ENCODE measurements at regions not wholly inside any gene's neighbourhood (a gene's known extent, or its start where the extent isn't known, plus 50 kb on each side); places are given as distances from the start of the nearest gene placed in this dataset.
A peak's percentile ranks its signal among the peaks of the same experiment; 100 is the strongest.

DNA sequence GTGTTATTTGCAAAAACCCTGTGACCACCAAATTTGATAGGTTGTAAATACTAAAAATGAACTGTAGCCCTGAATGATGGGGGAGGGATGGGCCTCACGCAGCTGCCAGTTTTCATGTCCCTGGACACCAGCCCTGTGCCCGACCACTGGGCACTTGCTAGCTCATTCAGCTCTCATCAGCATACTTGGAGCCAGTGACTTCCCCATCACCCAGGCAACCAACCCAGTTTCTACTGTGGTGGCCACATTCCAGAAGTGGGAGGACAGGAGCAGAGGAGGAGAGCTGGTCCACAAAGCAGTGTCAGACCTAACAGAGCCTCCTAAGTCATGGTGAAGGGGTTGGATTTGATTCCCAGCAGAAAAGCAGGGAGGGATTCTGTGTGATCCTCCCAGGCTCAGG, 128.2 kb downstream of the CPEB2 start:
- no peaks in the 10 kb centered on the region for H3K27me3 ChIP-seq
- no peaks in the 10 kb centered on the region for H3K36me3 ChIP-seq
- H3K4me3 ChIP-seq: no peak overlapping the region
- no peaks in the 10 kb centered on the region for H3K9me3 ChIP-seq
- DNase-seq: no peak

DNA sequence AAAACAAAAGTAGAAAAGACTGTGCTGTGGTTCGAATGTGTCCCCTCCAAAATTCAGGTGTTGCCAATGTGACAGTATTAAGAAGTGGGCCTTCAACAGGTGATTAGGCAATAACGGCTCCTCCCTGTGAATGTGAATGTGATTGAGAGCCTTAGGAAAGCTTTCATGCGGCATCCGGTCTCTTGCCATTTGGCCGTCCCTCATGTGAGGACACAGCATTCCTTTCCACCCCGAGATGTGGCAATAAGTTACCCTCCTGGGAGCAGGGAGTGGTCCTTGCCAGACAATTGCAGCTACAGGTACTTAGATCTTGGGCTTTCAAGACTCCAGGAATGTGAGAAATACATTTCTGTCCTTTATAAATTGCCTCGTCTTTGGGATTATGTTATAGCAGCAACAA, 129.3 kb downstream of the CPEB2 start:
- H3K9me3 ChIP-seq: no peaks in the 10 kb centered on the region
- H3K4me3 ChIP-seq: no peak overlapping the region
- H3K36me3 ChIP-seq: no peaks in the 10 kb centered on the region
- DNase-seq: no peak
- H3K27me3 ChIP-seq: no peaks in the 10 kb centered on the region

DNA sequence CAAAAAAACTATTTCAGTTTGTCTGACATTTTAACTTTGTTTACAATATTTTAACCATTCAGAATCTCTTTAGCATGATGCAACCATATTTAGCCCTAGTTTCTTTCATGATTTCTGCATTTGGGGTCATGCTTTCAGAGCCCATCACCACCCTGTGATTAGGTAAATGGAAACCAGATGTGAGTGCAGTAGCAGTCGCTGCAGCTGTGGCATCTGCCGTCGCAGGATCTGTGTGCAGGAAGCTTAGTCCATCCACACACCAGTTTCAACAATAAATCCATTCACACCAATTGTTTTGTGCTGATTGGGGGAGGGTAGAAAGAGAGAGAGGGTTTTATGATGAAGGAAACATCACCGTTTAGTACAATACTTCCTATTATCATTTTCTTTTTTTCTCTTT, 130.5 kb downstream of the CPEB2 start:
- H3K27me3 ChIP-seq: no peaks in the 10 kb centered on the region
- no peaks in the 10 kb centered on the region for H3K9me3 ChIP-seq
- no peak for DNase-seq
- no peak overlapping the region for H3K4me3 ChIP-seq
- no peaks in the 10 kb centered on the region for H3K36me3 ChIP-seq

DNA sequence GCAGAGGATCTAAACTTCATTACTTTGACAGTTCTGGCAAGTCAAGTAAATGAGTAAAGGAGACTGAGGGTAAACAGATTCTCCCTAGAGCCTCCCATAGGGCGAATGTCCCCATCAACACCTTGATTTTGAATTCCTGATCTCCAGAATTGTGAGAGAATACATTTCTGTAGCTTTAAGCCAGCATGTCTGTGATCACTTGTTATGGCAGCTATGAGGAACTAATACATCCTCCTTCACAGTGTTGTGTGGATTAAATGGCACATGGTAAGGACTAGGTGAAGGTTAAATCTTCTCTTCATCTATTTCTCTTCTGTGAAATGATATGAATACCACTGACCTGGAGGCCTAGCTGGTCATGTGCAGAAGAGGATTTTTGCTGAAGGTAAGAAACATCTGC, 137.3 kb downstream of the CPEB2 start:
- Histone ChIP-seq H3K27me3 (no peaks in the 10 kb centered on the region), H3K4me3 (no peak overlapping the region), H3K36me3 (no peaks in the 10 kb centered on the region), H3K9me3 (no peaks in the 10 kb centered on the region)
- DNase-seq: no peak

DNA sequence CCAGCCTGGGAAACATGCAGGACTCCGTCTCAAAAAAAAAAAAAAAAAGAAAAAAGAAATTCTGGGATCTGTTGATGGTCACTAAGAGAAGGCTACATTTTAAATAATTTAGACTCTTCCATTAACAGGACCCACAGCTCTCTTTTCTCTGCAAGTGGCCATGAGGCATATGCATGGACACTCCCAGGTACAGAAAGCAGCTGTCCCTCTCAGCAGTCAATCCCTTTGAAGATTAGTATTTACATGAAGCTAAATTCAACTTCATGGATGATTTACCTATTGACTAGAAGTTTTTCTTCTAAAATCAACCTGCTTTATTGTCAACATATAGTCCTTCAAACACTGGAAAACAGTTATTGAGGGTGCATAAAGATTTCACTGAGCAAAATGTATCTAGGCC, 139.9 kb downstream of the CPEB2 start:
- Histone ChIP-seq H3K9me3 (no peaks in the 10 kb centered on the region), H3K4me3 (no peak overlapping the region), H3K36me3 (no peaks in the 10 kb centered on the region), H3K27me3 (no peaks in the 10 kb centered on the region)
- DNase-seq: no peak

DNA sequence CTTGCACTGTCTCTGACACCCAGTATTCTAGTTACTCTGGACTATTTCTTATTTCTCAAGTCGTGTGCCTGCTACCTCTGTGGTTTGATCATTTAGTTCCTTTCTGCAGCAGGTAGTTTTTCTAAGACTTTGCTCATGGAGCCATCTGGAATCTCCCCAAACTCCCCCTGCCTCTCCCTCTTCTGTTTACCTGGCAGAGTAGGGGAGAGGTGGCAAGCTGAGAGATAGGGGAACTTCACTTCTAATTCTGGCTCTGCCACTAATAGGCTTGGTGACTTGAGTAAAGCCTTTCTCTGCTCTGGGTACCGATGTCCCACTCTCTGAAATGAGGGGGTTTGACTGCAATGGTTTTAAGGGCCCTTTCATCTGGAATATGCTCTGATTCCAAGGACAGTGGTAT, 141.3 kb downstream of the CPEB2 start:
- no peak overlapping the region for H3K4me3 ChIP-seq
- H3K9me3 ChIP-seq: no peaks in the 10 kb centered on the region
- no peaks in the 10 kb centered on the region for H3K36me3 ChIP-seq
- DNase-seq: no peak
- H3K27me3 ChIP-seq: no peaks in the 10 kb centered on the region

DNA sequence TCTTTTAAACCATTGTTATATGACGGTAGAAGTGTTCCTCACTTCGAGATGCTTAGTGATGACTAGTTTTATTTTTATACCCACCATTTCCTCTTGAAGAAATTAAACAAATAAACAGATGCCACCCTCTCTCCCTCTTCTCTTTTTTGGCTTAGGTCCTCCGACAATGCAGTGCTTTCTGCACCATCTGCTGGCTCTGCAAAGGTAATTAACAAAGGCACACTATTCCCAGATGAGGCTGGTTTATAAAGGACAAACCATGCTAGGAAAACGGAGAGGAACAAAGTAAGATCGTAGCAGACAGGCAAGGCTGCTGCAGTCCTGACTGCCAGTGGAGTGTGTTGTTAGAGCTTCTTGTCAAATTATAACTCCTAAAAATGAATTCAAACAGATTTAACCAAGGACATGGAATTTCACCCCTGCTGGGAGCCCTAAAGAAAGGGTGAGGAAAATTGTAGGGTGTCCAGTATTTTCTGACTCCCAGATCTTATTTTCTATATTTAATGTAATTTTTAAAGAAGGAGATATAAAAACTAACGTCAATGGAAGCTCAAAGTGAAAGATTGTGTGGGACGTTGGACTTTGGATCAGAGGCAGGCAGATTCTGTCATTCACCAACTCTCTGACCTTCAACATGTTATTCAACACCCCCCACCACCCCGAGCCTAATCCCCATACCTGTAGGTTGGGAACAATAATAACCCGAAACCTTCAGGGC, 142.1 kb downstream of the CPEB2 start:
- no peak overlapping the region for H3K4me3 ChIP-seq
- H3K36me3 ChIP-seq: no peaks in the 10 kb centered on the region
- DNase-seq: no peak
- H3K27me3 ChIP-seq: no peaks in the 10 kb centered on the region
- H3K9me3 ChIP-seq: no peaks in the 10 kb centered on the region

DNA sequence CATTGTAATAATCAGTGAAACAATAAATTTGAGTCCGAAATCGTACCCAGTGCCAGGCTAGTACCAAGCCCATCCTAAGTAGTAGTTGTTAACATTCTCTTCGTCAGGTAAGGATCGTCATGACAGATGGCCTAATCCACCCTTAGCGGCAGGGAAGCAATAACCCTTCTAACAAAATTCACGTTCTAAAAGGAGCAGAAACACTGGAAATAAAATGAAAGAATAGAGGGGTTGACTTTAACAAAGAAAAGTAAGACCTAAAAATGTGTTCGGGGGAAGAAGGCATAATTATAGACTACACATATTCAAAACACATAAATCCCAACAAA, 142.7 kb downstream of the CPEB2 start:
- Histone ChIP-seq H3K4me3 (no peak overlapping the region), H3K27me3 (no peaks in the 10 kb centered on the region), H3K9me3 (no peaks in the 10 kb centered on the region), H3K36me3 (no peaks in the 10 kb centered on the region)
- no peak for DNase-seq

DNA sequence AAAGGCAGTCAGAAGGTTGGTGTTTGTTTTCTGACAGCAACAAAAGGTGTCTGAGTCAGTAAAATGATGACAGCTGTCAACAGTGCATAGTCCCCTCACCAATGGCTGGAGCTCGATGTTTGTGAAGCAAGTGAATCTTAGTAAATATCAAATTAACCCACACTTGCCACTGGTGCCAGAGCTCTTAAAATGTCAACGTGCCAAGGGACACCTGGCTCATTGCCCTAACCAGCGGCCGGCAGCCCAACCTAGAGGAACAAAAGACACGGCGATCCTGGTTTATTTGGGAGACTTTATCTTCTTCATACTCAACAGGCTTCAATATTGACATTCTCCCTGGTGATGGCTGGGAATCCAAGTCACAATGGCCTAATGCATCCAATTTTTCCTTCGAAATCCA, 143.4 kb downstream of the CPEB2 start:
- no peaks in the 10 kb centered on the region for H3K36me3 ChIP-seq
- H3K4me3 ChIP-seq: no peak overlapping the region
- H3K9me3 ChIP-seq: no peaks in the 10 kb centered on the region
- DNase-seq: no peak
- no peaks in the 10 kb centered on the region for H3K27me3 ChIP-seq

DNA sequence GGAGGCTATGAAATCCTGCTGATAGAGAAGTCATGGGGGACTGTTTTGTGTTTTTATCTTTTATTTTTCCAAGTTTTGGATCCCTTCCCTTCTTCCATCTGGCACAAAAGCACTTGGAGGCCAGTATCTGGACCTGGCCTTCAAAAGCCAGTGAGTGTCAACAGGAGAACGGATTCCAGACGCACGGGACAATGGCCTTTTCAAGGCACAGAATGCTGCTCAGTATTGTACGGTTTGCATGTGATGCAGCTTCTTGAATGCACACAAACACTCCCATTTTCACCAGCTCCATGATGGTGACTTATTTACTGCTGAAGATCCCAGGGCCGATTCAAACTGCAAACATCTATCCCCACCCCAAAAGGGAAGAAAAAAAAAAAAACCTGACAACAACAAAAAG, 145.4 kb downstream of the CPEB2 start:
- no peaks in the 10 kb centered on the region for H3K27me3 ChIP-seq
- DNase-seq: no peak
- H3K4me3 ChIP-seq: no peak overlapping the region
- no peaks in the 10 kb centered on the region for H3K9me3 ChIP-seq
- no peaks in the 10 kb centered on the region for H3K36me3 ChIP-seq

DNA sequence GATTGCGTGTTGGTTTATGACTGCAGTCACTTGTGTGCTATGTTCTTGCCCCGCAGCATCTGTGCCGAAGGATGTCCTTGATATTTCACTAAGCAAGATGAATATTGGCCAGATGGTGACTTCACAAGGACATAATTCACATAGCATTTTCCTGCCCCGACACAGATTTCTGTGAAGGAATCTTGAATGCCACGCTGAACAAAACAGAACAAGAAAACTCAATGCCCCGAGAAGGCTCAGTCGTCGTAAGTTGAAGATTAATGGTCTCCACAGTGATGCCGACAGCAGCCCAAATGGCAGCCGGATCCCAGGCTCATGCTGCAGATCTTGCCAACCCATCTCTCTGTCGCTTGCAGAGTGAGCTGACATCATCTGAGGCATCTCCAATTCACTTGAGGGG, 145.9 kb downstream of the CPEB2 start:
- Histone ChIP-seq H3K9me3 (no peaks in the 10 kb centered on the region), H3K36me3 (no peaks in the 10 kb centered on the region), H3K27me3 (no peaks in the 10 kb centered on the region), H3K4me3 (no peak overlapping the region)
- no peak for DNase-seq

DNA sequence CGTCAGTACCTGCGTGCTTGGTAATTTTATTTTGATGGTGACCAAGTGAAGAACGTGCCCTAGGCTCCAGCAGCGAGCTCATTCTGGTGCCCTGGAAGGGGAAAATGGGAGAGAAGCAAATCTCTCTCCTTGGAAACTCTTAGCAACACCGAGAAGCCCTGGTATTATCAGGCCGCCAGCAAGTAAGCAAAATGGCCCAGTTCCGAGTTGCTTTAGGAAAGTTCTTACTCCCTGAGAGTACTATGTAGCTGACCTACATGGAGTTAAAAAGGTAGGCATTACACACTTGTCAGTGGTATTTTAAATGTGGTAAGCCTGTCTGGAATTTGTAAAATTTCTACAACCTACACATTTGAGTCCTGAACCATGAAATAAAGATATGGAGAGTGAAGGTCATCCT, 146.4 kb downstream of the CPEB2 start:
- Histone ChIP-seq H3K27me3 (no peaks in the 10 kb centered on the region), H3K9me3 (no peaks in the 10 kb centered on the region), H3K36me3 (no peaks in the 10 kb centered on the region), H3K4me3 (no peak overlapping the region)
- DNase-seq: no peak

DNA sequence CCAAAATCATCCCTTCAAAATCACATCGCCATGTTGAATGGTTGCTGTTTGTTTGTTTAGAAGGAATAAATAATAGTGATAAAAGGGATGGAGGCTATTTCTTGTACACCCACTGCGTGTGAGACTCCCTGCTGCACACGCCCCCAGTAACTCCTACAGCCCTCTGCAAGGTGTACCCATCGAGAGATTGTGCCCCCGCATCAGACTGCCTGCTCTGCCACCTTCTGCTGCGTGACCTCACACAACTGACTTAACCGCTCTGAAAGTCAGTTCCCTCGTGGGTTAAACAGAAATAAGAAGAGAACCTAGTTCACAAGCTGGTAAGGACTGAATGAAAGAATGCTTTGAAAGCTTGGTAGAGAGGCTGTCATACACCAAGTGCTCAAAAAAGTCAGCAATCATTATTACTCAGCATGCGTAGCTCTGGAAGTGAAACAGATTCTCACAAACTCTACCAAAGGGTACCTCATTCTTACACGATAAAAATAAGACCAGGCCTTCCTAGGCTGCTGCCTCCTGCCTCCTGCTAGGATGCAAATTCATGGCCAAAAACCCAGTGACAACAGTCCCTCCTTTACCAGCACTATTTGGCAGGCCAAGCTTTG, 147.1 kb downstream of the CPEB2 start:
- DNase-seq: no peak
- Histone ChIP-seq H3K9me3 (no peaks in the 10 kb centered on the region), H3K4me3 (no peak overlapping the region), H3K36me3 (no peaks in the 10 kb centered on the region), H3K27me3 (no peaks in the 10 kb centered on the region)

DNA sequence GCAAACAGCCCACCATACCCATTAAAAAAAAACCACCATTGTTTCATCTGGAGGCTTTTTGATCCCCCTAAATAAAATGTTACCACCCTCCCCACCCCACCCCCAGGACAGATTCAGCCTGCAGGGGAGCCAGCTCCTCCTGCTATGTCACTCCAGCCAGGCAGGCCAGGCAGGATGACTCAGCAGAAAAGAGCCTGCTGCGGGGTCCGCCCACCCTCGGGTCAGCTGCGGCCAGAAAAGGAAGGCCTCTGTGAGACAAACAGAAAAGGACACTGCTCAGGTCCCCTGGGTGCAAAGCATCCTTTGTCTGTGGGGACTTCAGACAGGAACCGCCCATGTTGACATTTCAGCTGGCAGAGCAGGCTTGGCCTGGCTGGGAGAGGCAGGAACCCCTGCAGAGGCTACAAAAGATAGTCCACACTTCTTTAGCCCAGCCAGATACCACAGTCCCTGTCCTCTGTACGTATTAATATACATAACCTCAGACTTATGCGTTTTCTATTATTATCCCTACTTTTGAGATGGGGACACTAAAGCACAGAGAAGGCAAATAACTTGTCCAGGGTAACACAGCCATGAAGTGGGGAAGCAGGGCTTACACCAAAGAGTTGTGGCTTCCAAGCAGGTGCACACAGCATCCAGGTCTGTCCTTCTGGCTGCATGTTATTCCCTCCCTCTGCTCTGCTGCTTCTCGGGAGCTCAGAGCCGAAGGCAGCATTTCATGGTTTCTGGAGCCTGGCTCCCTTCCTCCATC, 147.7 kb downstream of the CPEB2 start:
- Histone ChIP-seq H3K4me3 (no peak overlapping the region), H3K27me3 (no peaks in the 10 kb centered on the region), H3K9me3 (no peaks in the 10 kb centered on the region), H3K36me3 (no peaks in the 10 kb centered on the region)
- peak; percentile 80 for DNase-seq

DNA sequence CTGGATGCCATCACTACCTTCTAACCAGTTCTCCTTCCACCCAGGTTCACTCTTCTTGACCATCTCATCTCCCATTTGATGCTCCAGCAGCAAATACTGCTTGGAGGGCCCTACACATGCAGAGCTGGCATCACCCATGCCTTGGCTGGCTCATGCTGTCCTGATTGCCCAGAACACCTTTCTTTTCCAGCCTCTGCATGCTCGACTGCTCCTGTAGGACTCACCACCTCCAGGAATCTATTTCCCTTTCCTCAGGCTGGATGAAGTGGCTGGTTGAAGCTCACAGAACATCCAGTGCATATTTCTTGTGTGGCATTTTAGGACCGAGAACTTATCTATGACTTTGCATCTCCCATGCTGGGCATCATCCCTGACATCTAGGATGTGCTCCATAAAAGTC, 148.3 kb downstream of the CPEB2 start:
- no peak overlapping the region for H3K4me3 ChIP-seq
- H3K27me3 ChIP-seq: no peaks in the 10 kb centered on the region
- H3K36me3 ChIP-seq: no peaks in the 10 kb centered on the region
- no peak for DNase-seq
- H3K9me3 ChIP-seq: no peaks in the 10 kb centered on the region

DNA sequence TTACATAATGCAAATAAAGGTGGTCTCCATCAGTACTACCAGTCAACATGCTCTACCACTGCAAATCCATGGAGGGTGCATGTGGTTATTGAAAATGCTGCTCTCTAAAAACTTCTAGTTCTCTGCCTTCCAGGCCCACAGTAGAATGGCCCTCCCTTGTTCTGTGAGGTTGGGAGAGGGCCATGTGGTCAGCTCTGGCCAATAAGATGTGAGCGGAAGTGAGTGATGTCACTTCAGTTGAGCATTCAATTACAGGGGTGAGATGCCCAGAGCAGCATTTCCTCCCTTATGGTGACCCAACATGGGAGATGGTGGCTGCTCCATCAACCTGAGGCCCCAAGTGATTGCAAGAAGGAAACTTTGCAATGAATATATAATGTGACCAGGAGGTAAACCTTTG, 148.8 kb downstream of the CPEB2 start:
- H3K36me3 ChIP-seq: no peaks in the 10 kb centered on the region
- H3K27me3 ChIP-seq: no peaks in the 10 kb centered on the region
- H3K4me3 ChIP-seq: no peak overlapping the region
- no peak for DNase-seq
- H3K9me3 ChIP-seq: no peaks in the 10 kb centered on the region

DNA sequence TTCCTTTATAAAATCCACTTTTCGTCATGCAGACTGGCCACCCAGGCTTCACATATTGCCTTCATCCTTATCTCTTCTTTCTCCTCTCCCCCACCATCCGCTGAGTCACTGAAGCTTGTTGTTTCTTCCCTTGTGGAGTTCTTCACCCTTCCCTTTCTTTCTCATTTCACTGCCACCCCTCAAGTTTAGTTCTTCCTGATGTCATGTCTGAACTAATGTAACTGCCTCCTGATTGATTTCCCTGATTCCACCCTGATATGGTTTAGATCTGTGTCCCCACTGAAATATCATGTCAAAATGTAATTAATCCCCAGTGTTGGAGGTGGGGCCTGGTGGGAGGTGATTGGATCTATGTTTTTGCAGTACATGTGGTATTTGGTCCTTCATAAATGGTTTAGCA, 151.4 kb downstream of the CPEB2 start:
- H3K4me3 ChIP-seq: no peak overlapping the region
- no peaks in the 10 kb centered on the region for H3K27me3 ChIP-seq
- no peaks in the 10 kb centered on the region for H3K9me3 ChIP-seq
- H3K36me3 ChIP-seq: no peaks in the 10 kb centered on the region
- DNase-seq: no peak

Data from MG63 (cell line).